ENCODE measurements at regions not wholly inside any gene's neighbourhood (a gene's known extent, or its start where the extent isn't known, plus 50 kb on each side); places are given as distances from the start of the nearest gene placed in this dataset.

- Histone ChIP-seq H3K4me1 (ENCODE audit: control insufficient read depth, insufficient read depth, low read length) (0 out of 2 replicates have a peak, but pooled peaks cover 5% of the 10 kb centered on the region), H2AFZ (ENCODE audit: control insufficient read depth, low read depth, low read length) (no peak overlapping the region), H3K4me2 (ENCODE audit: control insufficient read depth, insufficient read depth) (no peak overlapping the region), H3K9ac (ENCODE audit: control insufficient read depth, insufficient read depth, low read length) (no peak overlapping the region), H3K36me3 (ENCODE audit: control insufficient read depth in 2 of 2, insufficient read depth in 2 of 2, low read length in 1 of 2) (no peaks in the 10 kb centered on the region), H3K79me2 (ENCODE audit: control insufficient read depth, insufficient read depth, low read length) (no peaks in the 10 kb centered on the region), H4K20me1 (ENCODE audit: control insufficient read depth, insufficient read depth) (no peaks in the 10 kb centered on the region), H3K27ac (ENCODE audit: control insufficient read depth, insufficient read depth) (no peak overlapping the region), H3K27me3 (replicated peaks in 1 of 2; ENCODE audit: control insufficient read depth in 2 of 2, insufficient read depth in 2 of 2, low read length in 1 of 2) (no peaks in the 10 kb centered on the region), H3K4me3 (no peak overlapping the region), H3K9me3 (replicated peaks; ENCODE audit: control insufficient read depth, insufficient read depth, low read length) (no peaks in the 10 kb centered on the region)
- CTCF ChIA-PET = no interaction called here
- intact Hi-C loops (cut with micrococcal nuclease; ENCODE audit: unreplicated experiment) = no loop called here
- FAIRE-seq (no peak), DNase-seq (ENCODE audit: low read depth, low spot score) (no peak), ATAC-seq (no peak)
- SMC1A ChIA-PET (ENCODE audit: uncharacterized antibody, unreplicated experiment) = no interaction called here
- POLR2A ChIA-PET = no interaction called here
- TF ChIP-seq FOXK2 (IDR thresholded peaks at IDR 0.05) = no peak
- no peak for TF ChIP-seq YBX1 (IDR thresholded peaks at IDR 0.05)
- no peak for TF ChIP-seq YY1 (IDR thresholded peaks at IDR 0.05; ENCODE audit: low read depth, low read length)
- TF ChIP-seq SUZ12 (IDR thresholded peaks at IDR 0.05; ENCODE audit: unreplicated experiment) = no peak
- TF ChIP-seq PAX5 (IDR thresholded peaks at IDR 0.05; ENCODE audit: borderline replicate concordance, low read depth, low read length) = no peak
- BruUV-seq (replicated peaks) = no TSS peak
- RAD21 ChIA-PET (ENCODE audit: unreplicated experiment) = no interaction called here
- in situ Hi-C loops (cut with MboI) = no loop called here
- 97% methylated on average over 2 of the region's 2 CpGs for WGBS (ENCODE audit: insufficient coverage, insufficient replicate concordance, low lambda C conversion rate, missing lambda C conversion rate)
Observed at GRCh38 chr9:32220750-32221149, 163.7 kb upstream of the ACO1 start.

GRCh38 chr9:32234451-32234850, 150.0 kb upstream of the ACO1 start:
- ChIA-PET CTCF (no interaction called here), POLR2A (no interaction called here), SMC1A (ENCODE audit: uncharacterized antibody, unreplicated experiment) (interaction anchor here (1.0 kb wide), 1 partner anchor 14 kb away, joined by 5 read pairs; no protein-coding TSS in a partner anchor), RAD21 (ENCODE audit: unreplicated experiment) (no interaction called here)
- BruUV-seq (replicated peaks) = no TSS peak
- FAIRE-seq = no peak
- Histone ChIP-seq H3K9me3 (replicated peaks; ENCODE audit: control insufficient read depth, insufficient read depth, low read length) (no peaks in the 10 kb centered on the region), H3K36me3 (ENCODE audit: control insufficient read depth in 2 of 2, insufficient read depth in 2 of 2, low read length in 1 of 2) (no peaks in the 10 kb centered on the region), H3K4me3 (no peak overlapping the region), H3K27me3 (replicated peaks in 1 of 2; ENCODE audit: control insufficient read depth in 2 of 2, insufficient read depth in 2 of 2, low read length in 1 of 2) (no peaks in the 10 kb centered on the region), H3K9ac (ENCODE audit: control insufficient read depth, insufficient read depth, low read length) (no peak overlapping the region), H3K4me2 (ENCODE audit: control insufficient read depth, insufficient read depth) (no peak overlapping the region), H3K27ac (ENCODE audit: control insufficient read depth, insufficient read depth) (no peak overlapping the region), H4K20me1 (ENCODE audit: control insufficient read depth, insufficient read depth) (no peaks in the 10 kb centered on the region), H3K79me2 (ENCODE audit: control insufficient read depth, insufficient read depth, low read length) (no peaks in the 10 kb centered on the region), H2AFZ (ENCODE audit: control insufficient read depth, low read depth, low read length) (no peak overlapping the region), H3K4me1 (ENCODE audit: control insufficient read depth, insufficient read depth, low read length) (no peaks in the 10 kb centered on the region)
- intact Hi-C loops (cut with micrococcal nuclease; ENCODE audit: unreplicated experiment) (no loop called here), in situ Hi-C loops (cut with MboI) (no loop called here)
- TF ChIP-seq CREB1 (IDR thresholded peaks at IDR 0.05; ENCODE audit: low read depth) = no peak
- no peak for TF ChIP-seq CBX5 (IDR thresholded peaks at IDR 0.05; ENCODE audit: low read depth)
- no peak for TF ChIP-seq NR2C1 (IDR thresholded peaks at IDR 0.05)
- no peak for TF ChIP-seq CUX1 (IDR thresholded peaks at IDR 0.05; ENCODE audit: insufficient replicate concordance, low read depth, low read length)
- 19% methylated on average over 2 of the region's 2 CpGs for WGBS (ENCODE audit: insufficient coverage, insufficient replicate concordance, low lambda C conversion rate, missing lambda C conversion rate)
- no peak for DNase-seq (ENCODE audit: low read depth, low spot score)
- no peak for ATAC-seq
